Stimulated activated CD4-positive, alpha-beta T cell treated with anti-CD3 and anti-CD28 coated beads, TNF-alpha, amount 100 ng/mL, for 24 hours (primary cell): ENCODE measurements at regions not wholly inside any gene's neighbourhood (a gene's known extent, or its start where the extent isn't known, plus 50 kb on each side); places are given as distances from the start of the nearest gene placed in this dataset.

Source experiments
- DNase-seq, 3 experiments: peaks; one replicate each; pipeline ENCODE4 v3.0.0-alpha.2; 2020; ENCODE audit warnings: low read depth in 3 of 3

GRCh38 chr15:69842851-69843250 is 254.9 kb downstream of the TLE3 start:
- no peak for DNase-seq

- DNase-seq, result no peak
Observed at GRCh38 chr15:69843276-69843899, 254.3 kb downstream of the TLE3 start.

GRCh38 chr15:69843900-69844304 is 253.8 kb downstream of the TLE3 start:
- no peak for DNase-seq

GRCh38 chr15:69845159-69845558 is 252.6 kb downstream of the TLE3 start:
- no peak for DNase-seq

- no peak for DNase-seq
Observed at GRCh38 chr15:69847625-69848024, 250.1 kb downstream of the TLE3 start.

GRCh38 chr15:69848096-69848495 is 249.6 kb downstream of the TLE3 start:
- no peak for DNase-seq

- no peak for DNase-seq
Observed at GRCh38 chr15:69848551-69849231, 249.0 kb downstream of the TLE3 start.

GRCh38 chr15:69849232-69849610 is 248.5 kb downstream of the TLE3 start:
- DNase-seq, result no peak

- no peak for DNase-seq
Observed at GRCh38 chr15:69852482-69852881, 245.2 kb downstream of the TLE3 start.

GRCh38 chr15:69852916-69853315 is 244.8 kb downstream of the TLE3 start:
- no peak for DNase-seq

- DNase-seq, result no peak
Observed at GRCh38 chr15:69853544-69853951, 244.2 kb downstream of the TLE3 start.

- DNase-seq, result no peak
Observed at GRCh38 chr15:69854001-69854400, 243.7 kb downstream of the TLE3 start.

GRCh38 chr15:69854521-69855181 is 243.1 kb downstream of the TLE3 start:
- DNase-seq, result no peak

- DNase-seq, result no peak
Observed at GRCh38 chr15:69855258-69856000, 242.3 kb downstream of the TLE3 start.

GRCh38 chr15:69857250-69857649 is 240.5 kb downstream of the TLE3 start:
- no peak for DNase-seq

- no peak for DNase-seq
Observed at GRCh38 chr15:69857686-69858391, 239.9 kb downstream of the TLE3 start.

- DNase-seq, result no peak
Observed at GRCh38 chr15:69858456-69858855, 239.3 kb downstream of the TLE3 start.

GRCh38 chr15:69859866-69860265 is 237.9 kb downstream of the TLE3 start:
- DNase-seq, result no peak

- DNase-seq, result no peak
Observed at GRCh38 chr15:69860321-69860720, 237.4 kb downstream of the TLE3 start.

GRCh38 chr15:69860921-69861320 is 236.8 kb downstream of the TLE3 start:
- no peak for DNase-seq

GRCh38 chr15:69861331-69862171 is 236.2 kb downstream of the TLE3 start:
- DNase-seq, result no peak
